ENCODE measurements at regions not wholly inside any gene's neighbourhood (a gene's known extent, or its start where the extent isn't known, plus 50 kb on each side); places are given as distances from the start of the nearest gene placed in this dataset.

GRCh38 chr4:67286724-67287123, 258.6 kb downstream of the CENPC start:
- TF ChIP-seq CTCF (conservative IDR thresholded peaks at IDR 0.05; ENCODE audit: low read depth, low read length) (no peak), EZH2 (IDR thresholded peaks at IDR 0.05; ENCODE audit: borderline replicate concordance, low read depth, low read length, poor library complexity, severe bottlenecking) (no peak)
